ENCODE measurements at regions not wholly inside any gene's neighbourhood (a gene's known extent, or its start where the extent isn't known, plus 50 kb on each side); places are given as distances from the start of the nearest gene placed in this dataset.

DNA sequence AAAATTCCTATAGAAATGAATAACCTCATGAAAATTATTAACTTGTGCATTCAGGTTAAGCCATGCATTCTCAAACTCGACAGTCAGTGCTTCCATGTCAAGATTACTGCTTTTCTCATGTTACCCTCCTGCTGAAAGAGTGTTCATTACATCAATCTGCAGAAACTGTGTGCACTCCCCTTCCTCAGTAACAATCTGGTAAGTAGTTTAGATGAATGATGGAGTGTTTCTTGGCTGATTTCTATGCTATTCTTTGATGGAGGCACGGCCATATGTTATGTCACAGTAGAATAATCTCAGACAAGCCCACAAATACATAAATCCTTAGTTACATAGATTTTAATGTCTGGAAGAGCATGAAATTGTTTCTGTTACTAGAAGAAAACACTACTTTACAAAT lies 193.3 kb upstream of the FAM47A start:
- TF ChIP-seq CTCF (conservative IDR thresholded peaks at IDR 0.05; ENCODE audit: low read length) (no peak), EZH2phosphoT487 (IDR thresholded peaks at IDR 0.05; ENCODE audit: borderline replicate concordance) (no peak)
